ENCODE measurements at regions not wholly inside any gene's neighbourhood (a gene's known extent, or its start where the extent isn't known, plus 50 kb on each side); places are given as distances from the start of the nearest gene placed in this dataset.

- H2AFZ ChIP-seq: no peak overlapping the region
- peaks cover 7% of the 10 kb centered on the region for H3K36me3 ChIP-seq (ENCODE audit: insufficient read depth)
- H3K4me3 Mint-ChIP-seq: no peak overlapping the region
- no peak overlapping the region for H3K4me2 ChIP-seq
- H3K9me3 Mint-ChIP-seq: peaks cover 50% of the 10 kb centered on the region
- no peaks in the 10 kb centered on the region for H3K9me2 ChIP-seq (ENCODE audit: insufficient read depth)
- H3K4me1 Mint-ChIP-seq: no peaks in the 10 kb centered on the region
- no peak for DNase-seq (ENCODE audit: low spot score)
- no peak overlapping the region for H3K27ac ChIP-seq (ENCODE audit: low read depth)
- H3F3A ChIP-seq (replicated peaks; ENCODE audit: low read depth): no peaks in the 10 kb centered on the region
- no peak overlapping the region for H3K4me3 ChIP-seq
- no peak overlapping the region for H3K27ac Mint-ChIP-seq
- H3K27me3 ChIP-seq (ENCODE audit: insufficient read depth): no peaks in the 10 kb centered on the region
- TF ChIP-seq NANOG (IDR thresholded peaks at IDR 0.05; ENCODE audit: borderline replicate concordance): no peak
- TF ChIP-seq, protein P1, sequence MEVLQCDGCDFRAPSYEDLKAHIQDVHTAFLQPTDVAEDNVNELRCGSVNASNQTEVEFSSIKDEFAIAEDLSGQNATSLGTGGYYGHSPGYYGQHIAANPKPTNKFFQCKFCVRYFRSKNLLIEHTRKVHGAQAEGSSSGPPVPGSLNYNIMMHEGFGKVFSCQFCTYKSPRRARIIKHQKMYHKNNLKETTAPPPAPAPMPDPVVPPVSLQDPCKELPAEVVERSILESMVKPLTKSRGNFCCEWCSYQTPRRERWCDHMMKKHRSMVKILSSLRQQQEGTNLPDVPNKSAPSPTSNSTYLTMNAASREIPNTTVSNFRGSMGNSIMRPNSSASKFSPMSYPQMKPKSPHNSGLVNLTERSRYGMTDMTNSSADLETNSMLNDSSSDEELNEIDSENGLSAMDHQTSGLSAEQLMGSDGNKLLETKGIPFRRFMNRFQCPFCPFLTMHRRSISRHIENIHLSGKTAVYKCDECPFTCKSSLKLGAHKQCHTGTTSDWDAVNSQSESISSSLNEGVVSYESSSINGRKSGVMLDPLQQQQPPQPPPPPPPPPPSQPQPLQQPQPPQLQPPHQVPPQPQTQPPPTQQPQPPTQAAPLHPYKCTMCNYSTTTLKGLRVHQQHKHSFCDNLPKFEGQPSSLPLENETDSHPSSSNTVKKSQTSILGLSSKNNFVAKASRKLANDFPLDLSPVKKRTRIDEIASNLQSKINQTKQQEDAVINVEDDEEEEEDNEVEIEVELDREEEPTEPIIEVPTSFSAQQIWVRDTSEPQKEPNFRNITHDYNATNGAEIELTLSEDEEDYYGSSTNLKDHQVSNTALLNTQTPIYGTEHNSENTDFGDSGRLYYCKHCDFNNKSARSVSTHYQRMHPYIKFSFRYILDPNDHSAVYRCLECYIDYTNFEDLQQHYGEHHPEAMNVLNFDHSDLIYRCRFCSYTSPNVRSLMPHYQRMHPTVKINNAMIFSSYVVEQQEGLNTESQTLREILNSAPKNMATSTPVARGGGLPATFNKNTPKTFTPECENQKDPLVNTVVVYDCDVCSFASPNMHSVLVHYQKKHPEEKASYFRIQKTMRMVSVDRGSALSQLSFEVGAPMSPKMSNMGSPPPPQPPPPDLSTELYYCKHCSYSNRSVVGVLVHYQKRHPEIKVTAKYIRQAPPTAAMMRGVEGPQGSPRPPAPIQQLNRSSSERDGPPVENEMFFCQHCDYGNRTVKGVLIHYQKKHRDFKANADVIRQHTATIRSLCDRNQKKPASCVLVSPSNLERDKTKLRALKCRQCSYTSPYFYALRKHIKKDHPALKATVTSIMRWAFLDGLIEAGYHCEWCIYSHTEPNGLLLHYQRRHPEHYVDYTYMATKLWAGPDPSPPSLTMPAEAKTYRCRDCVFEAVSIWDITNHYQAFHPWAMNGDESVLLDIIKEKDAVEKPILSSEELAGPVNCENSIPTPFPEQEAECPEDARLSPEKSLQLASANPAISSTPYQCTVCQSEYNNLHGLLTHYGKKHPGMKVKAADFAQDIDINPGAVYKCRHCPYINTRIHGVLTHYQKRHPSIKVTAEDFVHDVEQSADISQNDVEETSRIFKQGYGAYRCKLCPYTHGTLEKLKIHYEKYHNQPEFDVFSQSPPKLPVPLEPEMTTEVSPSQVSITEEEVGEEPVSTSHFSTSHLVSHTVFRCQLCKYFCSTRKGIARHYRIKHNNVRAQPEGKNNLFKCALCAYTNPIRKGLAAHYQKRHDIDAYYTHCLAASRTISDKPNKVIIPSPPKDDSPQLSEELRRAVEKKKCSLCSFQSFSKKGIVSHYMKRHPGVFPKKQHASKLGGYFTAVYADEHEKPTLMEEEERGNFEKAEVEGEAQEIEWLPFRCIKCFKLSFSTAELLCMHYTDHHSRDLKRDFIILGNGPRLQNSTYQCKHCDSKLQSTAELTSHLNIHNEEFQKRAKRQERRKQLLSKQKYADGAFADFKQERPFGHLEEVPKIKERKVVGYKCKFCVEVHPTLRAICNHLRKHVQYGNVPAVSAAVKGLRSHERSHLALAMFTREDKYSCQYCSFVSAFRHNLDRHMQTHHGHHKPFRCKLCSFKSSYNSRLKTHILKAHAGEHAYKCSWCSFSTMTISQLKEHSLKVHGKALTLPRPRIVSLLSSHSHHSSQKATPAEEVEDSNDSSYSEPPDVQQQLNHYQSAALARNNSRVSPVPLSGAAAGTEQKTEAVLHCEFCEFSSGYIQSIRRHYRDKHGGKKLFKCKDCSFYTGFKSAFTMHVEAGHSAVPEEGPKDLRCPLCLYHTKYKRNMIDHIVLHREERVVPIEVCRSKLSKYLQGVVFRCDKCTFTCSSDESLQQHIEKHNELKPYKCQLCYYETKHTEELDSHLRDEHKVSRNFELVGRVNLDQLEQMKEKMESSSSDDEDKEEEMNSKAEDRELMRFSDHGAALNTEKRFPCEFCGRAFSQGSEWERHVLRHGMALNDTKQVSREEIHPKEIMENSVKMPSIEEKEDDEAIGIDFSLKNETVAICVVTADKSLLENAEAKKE (CRISPR knock-in tag; IDR thresholded peaks at IDR 0.05): no peak
- no peak for TF ChIP-seq CREB1 (CRISPR knock-in tag; IDR thresholded peaks at IDR 0.05; ENCODE audit: low read depth)
- no peak for TF ChIP-seq ZNF114 (CRISPR knock-in tag; IDR thresholded peaks at IDR 0.05)
- no peak for TF ChIP-seq CTCF (conservative IDR thresholded peaks at IDR 0.05; ENCODE audit: low read depth in 2 of 2)
- no peak for TF ChIP-seq ETS1 (IDR thresholded peaks at IDR 0.05)
- no peak for TF ChIP-seq EZH2 (IDR thresholded peaks at IDR 0.05; ENCODE audit: low read depth, unreplicated experiment)
- no peak for TF ChIP-seq EZH2phosphoT487 (IDR thresholded peaks at IDR 0.05; ENCODE audit: unreplicated experiment)
- TF ChIP-seq STAT1 (IDR thresholded peaks at IDR 0.05; ENCODE audit: unreplicated experiment): no peak
- no peak for TF ChIP-seq REST (IDR thresholded peaks at IDR 0.05; ENCODE audit: unreplicated experiment)
- TF ChIP-seq JUNB (IDR thresholded peaks at IDR 0.05; ENCODE audit: unreplicated experiment): no peak
- TF ChIP-seq ZNF331 (CRISPR knock-in tag; IDR thresholded peaks at IDR 0.05; ENCODE audit: low read depth): no peak
- TF ChIP-seq POLR2AphosphoS5 (IDR thresholded peaks at IDR 0.05; ENCODE audit: low read depth): no peak
- no peaks in the 10 kb centered on the region for H3K27me3 Mint-ChIP-seq (ENCODE audit: insufficient read depth, low read depth, poor library complexity)
- H3K4me1 ChIP-seq (ENCODE audit: insufficient read depth): no peaks in the 10 kb centered on the region
- H3K36me3 Mint-ChIP-seq (ENCODE audit: low read depth): peaks cover 21% of the 10 kb centered on the region
- no peaks in the 10 kb centered on the region for H3K79me2 ChIP-seq (replicated peaks; ENCODE audit: insufficient read depth)
- no peaks in the 10 kb centered on the region for H4K20me1 ChIP-seq (replicated peaks; ENCODE audit: insufficient read depth)
- ATAC-seq: no peak
Observed at GRCh38 chr5:130743092-130743491, 422.0 kb downstream of the HINT1 start.

Measured in GM23338 (cell line).